ENCODE measurements at regions not wholly inside any gene's neighbourhood (a gene's known extent, or its start where the extent isn't known, plus 50 kb on each side); places are given as distances from the start of the nearest gene placed in this dataset.

DNA sequence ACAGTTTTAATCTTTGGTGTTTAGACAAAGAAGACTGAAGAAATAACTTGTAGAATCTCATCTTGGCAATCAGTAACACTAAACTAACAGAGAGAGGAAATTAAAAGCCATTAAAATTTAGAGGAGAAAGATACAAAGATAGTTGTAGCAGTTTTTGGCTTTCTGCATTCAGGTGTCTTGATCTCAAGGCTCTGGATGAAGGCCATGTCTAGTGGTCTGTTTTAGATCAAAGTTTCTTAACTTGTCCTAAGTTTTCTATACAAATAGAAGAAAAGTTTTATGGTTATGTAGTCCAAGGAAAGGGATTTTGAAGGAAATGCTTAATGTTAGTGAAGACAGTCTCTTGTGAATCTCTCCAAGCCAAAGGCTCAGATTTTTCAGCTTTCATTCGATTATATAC lies 222.9 kb downstream of the BCHE start:
- no peaks in the 10 kb centered on the region for H3K36me3 ChIP-seq (ENCODE audit: control insufficient read depth, insufficient read depth, low read length)
- H2AFZ ChIP-seq (ENCODE audit: low read depth, low read length) = no peak overlapping the region
- H3K27me3 ChIP-seq (ENCODE audit: control insufficient read depth in 2 of 2, insufficient read depth in 2 of 2, low read length in 2 of 2) = no peaks in the 10 kb centered on the region
- H3K27ac ChIP-seq (ENCODE audit: extremely low read depth, low read depth, low read length) = no peak overlapping the region
- intact Hi-C loops (cut with micrococcal nuclease) = no loop called here
- 10% methylated on average over 1 of the region's 1 CpG for WGBS (ENCODE audit: insufficient coverage, low coverage, missing lambda C conversion rate)
- FAIRE-seq (no peak), DNase-seq (ENCODE audit: extremely low read depth in 1 of 4, low spot score in 3 of 4) (no peak), ATAC-seq (no peak)
- POLR2A ChIA-PET = no interaction called here
- no peaks in the 10 kb centered on the region for H3K9me1 ChIP-seq (ENCODE audit: control insufficient read depth, insufficient read depth, low read length)
- H3K79me2 ChIP-seq (ENCODE audit: control insufficient read depth, insufficient read depth, low read length) = no peaks in the 10 kb centered on the region
- H3K4me2 ChIP-seq (ENCODE audit: insufficient read depth, low read length) = no peak overlapping the region
- H3K9ac ChIP-seq (ENCODE audit: insufficient read depth in 1 of 2, low read depth in 2 of 2, low read length in 2 of 2) = no peak overlapping the region
- in situ Hi-C loops (cut with MboI) = no loop called here
- no peaks in the 10 kb centered on the region for H4K20me1 ChIP-seq (replicated peaks; ENCODE audit: control insufficient read depth, insufficient read depth, low read length)
- BruUV-seq (replicated peaks) = no TSS peak
- H3K4me3 ChIP-seq = no peak overlapping the region
- H3K4me1 ChIP-seq (replicated peaks in 1 of 2; ENCODE audit: control insufficient read depth in 2 of 2, insufficient read depth in 2 of 2, low read length in 2 of 2) = no peaks in the 10 kb centered on the region
- CTCF ChIA-PET (ENCODE audit: low intra/inter-chr PET ratio) = no interaction called here
- no peak for TF ChIP-seq RUNX1 (IDR thresholded peaks at IDR 0.05; ENCODE audit: low read depth)
- no peak for TF ChIP-seq POU5F1 (IDR thresholded peaks at IDR 0.05; ENCODE audit: borderline replicate concordance, low read depth, low read length, partially characterized antibody)
- no peaks in the 10 kb centered on the region for H3K9me3 ChIP-seq (replicated peaks; ENCODE audit: control insufficient read depth, insufficient read depth, low read depth, low read length)

GRCh38 chr3:165613014-165613413 lies 224.2 kb downstream of the BCHE start:
- ChIA-PET POLR2A (no interaction called here), CTCF (ENCODE audit: low intra/inter-chr PET ratio) (no interaction called here)
- Histone ChIP-seq H3K9ac (ENCODE audit: insufficient read depth in 1 of 2, low read depth in 2 of 2, low read length in 2 of 2) (no peak overlapping the region), H3K9me3 (replicated peaks; ENCODE audit: control insufficient read depth, insufficient read depth, low read depth, low read length) (no peaks in the 10 kb centered on the region), H3K27ac (ENCODE audit: extremely low read depth, low read depth, low read length) (no peak overlapping the region), H3K4me3 (no peak overlapping the region), H4K20me1 (replicated peaks; ENCODE audit: control insufficient read depth, insufficient read depth, low read length) (no peaks in the 10 kb centered on the region), H3K36me3 (ENCODE audit: control insufficient read depth, insufficient read depth, low read length) (no peaks in the 10 kb centered on the region), H2AFZ (ENCODE audit: low read depth, low read length) (no peak overlapping the region), H3K4me1 (replicated peaks in 1 of 2; ENCODE audit: control insufficient read depth in 2 of 2, insufficient read depth in 2 of 2, low read length in 2 of 2) (no peaks in the 10 kb centered on the region), H3K79me2 (ENCODE audit: control insufficient read depth, insufficient read depth, low read length) (no peaks in the 10 kb centered on the region), H3K9me1 (ENCODE audit: control insufficient read depth, insufficient read depth, low read length) (no peaks in the 10 kb centered on the region), H3K4me2 (ENCODE audit: insufficient read depth, low read length) (no peak overlapping the region), H3K27me3 (ENCODE audit: control insufficient read depth in 2 of 2, insufficient read depth in 2 of 2, low read length in 2 of 2) (no peaks in the 10 kb centered on the region)
- no peak for DNase-seq (ENCODE audit: extremely low read depth in 1 of 4, low spot score in 3 of 4)
- in situ Hi-C loops (cut with MboI) = no loop called here
- intact Hi-C loops (cut with micrococcal nuclease) = no loop called here
- 1% methylated on average over 4 of the region's 4 CpGs for WGBS (ENCODE audit: insufficient coverage, low coverage, missing lambda C conversion rate)
- BruUV-seq (replicated peaks) = no TSS peak
- no peak for ATAC-seq
- FAIRE-seq = no peak
- TF ChIP-seq CREBBP (IDR thresholded peaks at IDR 0.05; ENCODE audit: low read depth, low read length) (no peak), FOS (IDR thresholded peaks at IDR 0.05; ENCODE audit: extremely low read depth, insufficient read length) (no peak), ZNF408 (CRISPR knock-in tag; IDR thresholded peaks at IDR 0.05; ENCODE audit: low read depth) (no peak), NFYB (IDR thresholded peaks at IDR 0.05; ENCODE audit: extremely low read depth, insufficient read length) (no peak), FIP1L1 (IDR thresholded peaks at IDR 0.05; ENCODE audit: low read depth, low read length, poor library complexity, severe bottlenecking) (no peak), TEAD4 (IDR thresholded peaks at IDR 0.05; ENCODE audit: low read length) (no peak), TEAD4 (CRISPR knock-in tag; IDR thresholded peaks at IDR 0.05; ENCODE audit: borderline replicate concordance) (no peak), ZNF57 (CRISPR knock-in tag; IDR thresholded peaks at IDR 0.05) (no peak), RBM39 (optimal IDR thresholded peaks at IDR 0.05; ENCODE audit: low read depth, low read length) (no peak), SUPT5H (IDR thresholded peaks at IDR 0.05) (no peak), RFX1 (IDR thresholded peaks at IDR 0.05) (no peak), TBL1XR1 (IDR thresholded peaks at IDR 0.05; ENCODE audit: low read length in 2 of 2) (no peak), ARID2 (IDR thresholded peaks at IDR 0.05) (no peak), MYC (IDR thresholded peaks at IDR 0.05; ENCODE audit: low read depth, low read length) (no peak), MYC (CRISPR knock-in tag; IDR thresholded peaks at IDR 0.05; ENCODE audit: borderline replicate concordance, low read depth) (no peak)
- TF ChIP-seq, protein P1, sequence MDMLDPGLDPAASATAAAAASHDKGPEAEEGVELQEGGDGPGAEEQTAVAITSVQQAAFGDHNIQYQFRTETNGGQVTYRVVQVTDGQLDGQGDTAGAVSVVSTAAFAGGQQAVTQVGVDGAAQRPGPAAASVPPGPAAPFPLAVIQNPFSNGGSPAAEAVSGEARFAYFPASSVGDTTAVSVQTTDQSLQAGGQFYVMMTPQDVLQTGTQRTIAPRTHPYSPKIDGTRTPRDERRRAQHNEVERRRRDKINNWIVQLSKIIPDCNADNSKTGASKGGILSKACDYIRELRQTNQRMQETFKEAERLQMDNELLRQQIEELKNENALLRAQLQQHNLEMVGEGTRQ (CRISPR knock-in tag; IDR thresholded peaks at IDR 0.05) = no peak
